Ascending aorta (tissue), 2 donors: ENCODE measurements at regions not wholly inside any gene's neighbourhood (a gene's known extent, or its start where the extent isn't known, plus 50 kb on each side); places are given as distances from the start of the nearest gene placed in this dataset.

Source experiments
- DNase-seq, 2 donors: peaks; one replicate each; pipeline ENCODE4 v3.0.0-alpha.2; 2019; ENCODE audit warnings: low spot score in 2 of 2
- H3K27ac ChIP-seq, 2 donors: fragments of 200-600 bp; sonication (generic); one replicate each; pipeline ENCODE4 v1.5.1; 2016 to 2017; ENCODE audit warnings: mild to moderate bottlenecking in 1 of 2
- H3K27me3 ChIP-seq: fragments of 200-600 bp; sonication (generic); one replicate; pipeline ENCODE4 v1.5.1; 2017
- H3K36me3 ChIP-seq, 2 donors: fragments of 200-600 bp; sonication (generic); one replicate each; pipeline ENCODE4 v1.5.1; 2016
- H3K4me1 ChIP-seq, 2 donors: fragments of 200-600 bp; sonication (generic); one replicate each; pipeline ENCODE4 v1.5.1; 2016 to 2017; ENCODE audit warnings: mild to moderate bottlenecking in 1 of 2
- H3K4me3 ChIP-seq, 2 donors: fragments of 200-600 bp; sonication (generic); one replicate each; pipeline ENCODE4 v1.5.1; 2016 to 2017; ENCODE audit warnings: mild to moderate bottlenecking in 1 of 2
- H3K9me3 ChIP-seq, 2 donors: fragments of 200-600 bp; sonication (generic); one replicate each; pipeline ENCODE4 v1.5.1; 2016
- CTCF ChIP-seq, 3 experiments: fragments of 200-600 bp in 2 of 3; fragments of 450-650 bp in 1 of 3; sonication (generic) in 2 of 3; IDR thresholded peaks; one replicate each; pipeline ENCODE4 v1.5.1; 2016 to 2019; ENCODE audit warnings: antibody characterized with exemption in 3 of 3, mild to moderate bottlenecking in 1 of 3, moderate library complexity in 1 of 3
- intact Hi-C: fragments of 100-400 bp; cut with DNase I; formaldehyde crosslinking; loops from one replicate; pipeline ENCODE4 v1.15.1; 2023

- DNase-seq, result no peak
- no peaks in the 10 kb centered on the region for H3K36me3 ChIP-seq
- no peak overlapping the region for H3K27ac ChIP-seq
- TF ChIP-seq CTCF (IDR thresholded peaks at IDR 0.05), result no peak
- H3K27me3 ChIP-seq, result no peaks in the 10 kb centered on the region
- no peaks in the 10 kb centered on the region for H3K9me3 ChIP-seq
- H3K4me1 ChIP-seq, result no peaks in the 10 kb centered on the region
- intact Hi-C loops, result no loop called here
- H3K4me3 ChIP-seq, result no peak overlapping the region
Measured at GRCh38 chr16:9309844-9310243, 218.4 kb downstream of the HAPSTR1 start.

- Histone ChIP-seq H3K36me3 (no peaks in the 10 kb centered on the region), H3K9me3 (peaks cover 0 to 1% of the 10 kb centered on the region in 2 donors), H3K27me3 (no peaks in the 10 kb centered on the region), H3K4me3 (no peak overlapping the region), H3K4me1 (no peaks in the 10 kb centered on the region), H3K27ac (no peak overlapping the region)
- TF ChIP-seq CTCF (IDR thresholded peaks at IDR 0.05), result no peak
- DNase-seq, result no peak
- intact Hi-C loops, result no loop called here
Measured at GRCh38 chr16:9311303-9311954, 220.0 kb downstream of the HAPSTR1 start.

GRCh38 chr16:9316008-9316407, 224.6 kb downstream of the HAPSTR1 start:
- H3K4me1 ChIP-seq, result no peaks in the 10 kb centered on the region
- no peak overlapping the region for H3K27ac ChIP-seq
- intact Hi-C loops, result no loop called here
- H3K9me3 ChIP-seq, result peaks cover 0 to 5% of the 10 kb centered on the region in 2 donors
- DNase-seq, result no peak
- no peaks in the 10 kb centered on the region for H3K27me3 ChIP-seq
- no peak for TF ChIP-seq CTCF (IDR thresholded peaks at IDR 0.05)
- no peak overlapping the region for H3K4me3 ChIP-seq
- no peaks in the 10 kb centered on the region for H3K36me3 ChIP-seq

- Histone ChIP-seq H3K4me1 (no peaks in the 10 kb centered on the region), H3K4me3 (no peak overlapping the region), H3K9me3 (peaks cover 0 to 5% of the 10 kb centered on the region in 2 donors), H3K27me3 (no peaks in the 10 kb centered on the region), H3K27ac (no peak overlapping the region), H3K36me3 (no peaks in the 10 kb centered on the region)
- no peak for DNase-seq
- TF ChIP-seq CTCF (IDR thresholded peaks at IDR 0.05), result no peak
- intact Hi-C loops, result no loop called here
Measured at GRCh38 chr16:9316615-9317014, 225.2 kb downstream of the HAPSTR1 start.

GRCh38 chr16:9318764-9319163, 227.3 kb downstream of the HAPSTR1 start:
- H3K36me3 ChIP-seq, result no peaks in the 10 kb centered on the region
- peaks cover 0 to 5% of the 10 kb centered on the region in 2 donors for H3K9me3 ChIP-seq
- intact Hi-C loops, result no loop called here
- H3K4me3 ChIP-seq, result no peak overlapping the region
- TF ChIP-seq CTCF (IDR thresholded peaks at IDR 0.05), result no peak
- no peak for DNase-seq
- no peaks in the 10 kb centered on the region for H3K4me1 ChIP-seq
- no peaks in the 10 kb centered on the region for H3K27me3 ChIP-seq
- no peak overlapping the region for H3K27ac ChIP-seq

- no peak for DNase-seq
- Histone ChIP-seq H3K9me3 (no peaks in the 10 kb centered on the region), H3K4me1 (no peaks in the 10 kb centered on the region), H3K4me3 (no peak overlapping the region), H3K36me3 (no peaks in the 10 kb centered on the region), H3K27ac (no peak overlapping the region), H3K27me3 (no peaks in the 10 kb centered on the region)
- intact Hi-C loops, result no loop called here
- no peak for TF ChIP-seq CTCF (IDR thresholded peaks at IDR 0.05)
Measured at GRCh38 chr16:9322769-9323168, 231.3 kb downstream of the HAPSTR1 start.
